BE2C (cell line): ENCODE measurements at regions not wholly inside any gene's neighbourhood (a gene's known extent, or its start where the extent isn't known, plus 50 kb on each side); places are given as distances from the start of the nearest gene placed in this dataset.

Source experiments
- DNase-seq: peaks from one replicate; pipeline ENCODE4 v3.0.0-alpha.2; 2020
- H3K27me3 ChIP-seq: fragments of 250-450 bp; sonication (Bioruptor Pico); 2 replicates; pipeline ENCODE4 v1.5.1; 2020; ENCODE audit warnings: mild to moderate bottlenecking
- H3K36me3 ChIP-seq: fragments of 250-450 bp; sonication (Bioruptor Pico); 2 replicates; pipeline ENCODE4 v1.5.1; 2020; ENCODE audit warnings: mild to moderate bottlenecking
- H3K4me1 ChIP-seq: fragments of 250-450 bp; sonication (Bioruptor Pico); 2 replicates; pipeline ENCODE4 v1.5.1; 2020
- H3K4me3 ChIP-seq: 2 replicates; pipeline ENCODE4 v1.5.1; 2011; ENCODE audit warnings: low read depth, low read length
- H3K9me3 ChIP-seq: fragments of 250-450 bp; sonication (Bioruptor Pico); 2 replicates; pipeline ENCODE4 v1.5.1; 2020
- TF ChIP-seq, protein P1 (sequence below): IDR thresholded peaks from 2 replicates; pipeline ENCODE4 v1.5.1; 2012; ENCODE audit warnings: mild to moderate bottlenecking, low read depth, low read length

DNA sequence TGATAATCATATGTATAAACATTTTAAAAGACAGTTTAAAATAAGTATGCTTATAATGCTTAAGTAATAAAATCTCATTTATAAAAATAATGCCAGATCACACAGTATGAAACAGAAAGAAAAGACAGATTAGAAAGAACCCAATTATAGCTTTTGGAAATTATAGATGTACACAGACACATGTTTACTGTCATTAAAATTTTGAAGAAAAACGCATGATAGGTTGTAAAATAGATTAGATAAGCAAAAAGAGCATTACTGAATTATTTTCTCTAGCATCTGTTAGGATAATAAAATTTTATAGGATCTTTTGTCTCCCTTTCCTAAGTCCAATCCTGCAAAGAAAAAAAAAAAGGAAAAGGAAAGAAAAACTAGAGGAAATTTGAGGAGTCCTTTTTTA lies 1107.3 kb upstream of the LRRN3 start:
- Histone ChIP-seq H3K9me3 (no peaks in the 10 kb centered on the region; the same call in 1 of the 2 replicates), H3K4me3 (no peak overlapping the region), H3K4me1 (no peaks in the 10 kb centered on the region; the same call in 1 of the 2 replicates), H3K36me3 (no peaks in the 10 kb centered on the region), H3K27me3 (no peaks in the 10 kb centered on the region)
- TF ChIP-seq, protein P1, sequence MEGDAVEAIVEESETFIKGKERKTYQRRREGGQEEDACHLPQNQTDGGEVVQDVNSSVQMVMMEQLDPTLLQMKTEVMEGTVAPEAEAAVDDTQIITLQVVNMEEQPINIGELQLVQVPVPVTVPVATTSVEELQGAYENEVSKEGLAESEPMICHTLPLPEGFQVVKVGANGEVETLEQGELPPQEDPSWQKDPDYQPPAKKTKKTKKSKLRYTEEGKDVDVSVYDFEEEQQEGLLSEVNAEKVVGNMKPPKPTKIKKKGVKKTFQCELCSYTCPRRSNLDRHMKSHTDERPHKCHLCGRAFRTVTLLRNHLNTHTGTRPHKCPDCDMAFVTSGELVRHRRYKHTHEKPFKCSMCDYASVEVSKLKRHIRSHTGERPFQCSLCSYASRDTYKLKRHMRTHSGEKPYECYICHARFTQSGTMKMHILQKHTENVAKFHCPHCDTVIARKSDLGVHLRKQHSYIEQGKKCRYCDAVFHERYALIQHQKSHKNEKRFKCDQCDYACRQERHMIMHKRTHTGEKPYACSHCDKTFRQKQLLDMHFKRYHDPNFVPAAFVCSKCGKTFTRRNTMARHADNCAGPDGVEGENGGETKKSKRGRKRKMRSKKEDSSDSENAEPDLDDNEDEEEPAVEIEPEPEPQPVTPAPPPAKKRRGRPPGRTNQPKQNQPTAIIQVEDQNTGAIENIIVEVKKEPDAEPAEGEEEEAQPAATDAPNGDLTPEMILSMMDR = no peak
- DNase-seq = no peak

DNA sequence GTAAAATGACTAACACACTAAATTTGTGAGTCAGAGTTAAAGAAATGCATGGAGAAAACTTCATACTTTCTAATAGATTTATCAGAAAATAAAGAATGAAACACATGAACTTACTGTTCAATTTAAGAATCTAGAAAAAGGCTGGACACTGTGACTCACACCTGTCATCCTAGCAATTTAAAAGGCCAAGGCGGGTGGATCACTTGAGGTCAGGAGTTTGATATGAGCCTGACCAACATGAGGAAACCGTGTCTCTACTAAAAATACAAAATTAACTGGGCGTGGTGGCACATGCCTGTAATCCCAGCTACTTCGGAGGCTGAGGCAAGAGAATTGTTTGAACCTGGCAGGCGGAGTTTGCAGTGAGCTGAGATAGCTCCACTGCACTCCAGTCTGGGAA lies 1106.2 kb upstream of the LRRN3 start:
- no peak for DNase-seq
- Histone ChIP-seq H3K9me3 (no peaks in the 10 kb centered on the region), H3K4me3 (no peak overlapping the region), H3K4me1 (no peaks in the 10 kb centered on the region; the same call in 1 of the 2 replicates), H3K27me3 (no peaks in the 10 kb centered on the region), H3K36me3 (no peaks in the 10 kb centered on the region)
- TF ChIP-seq, protein P1 = no peak

DNA sequence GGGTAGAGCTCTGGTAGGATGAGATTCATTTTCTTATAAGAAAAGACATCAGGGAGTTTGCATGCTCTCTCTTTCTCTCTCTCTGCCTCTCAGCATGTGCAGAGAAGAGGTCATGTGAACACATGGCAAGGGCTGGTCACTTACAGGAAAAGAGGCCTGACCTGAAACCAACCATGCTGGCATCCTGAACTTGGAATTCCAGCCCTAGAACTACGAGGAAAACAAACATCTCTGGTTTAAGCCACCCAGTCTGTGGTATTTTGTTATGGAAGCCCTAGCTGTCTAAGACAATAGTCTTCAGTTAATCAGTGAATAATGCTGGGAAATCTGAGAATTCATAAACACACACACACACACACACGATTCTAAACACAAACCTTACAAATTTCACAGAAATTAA lies 1104.2 kb upstream of the LRRN3 start:
- TF ChIP-seq, protein P1 = no peak
- Histone ChIP-seq H3K4me3 (no peak overlapping the region), H3K36me3 (no peaks in the 10 kb centered on the region), H3K4me1 (no peaks in the 10 kb centered on the region; the same call in 1 of the 2 replicates), H3K27me3 (no peaks in the 10 kb centered on the region), H3K9me3 (no peaks in the 10 kb centered on the region)
- DNase-seq = no peak

DNA sequence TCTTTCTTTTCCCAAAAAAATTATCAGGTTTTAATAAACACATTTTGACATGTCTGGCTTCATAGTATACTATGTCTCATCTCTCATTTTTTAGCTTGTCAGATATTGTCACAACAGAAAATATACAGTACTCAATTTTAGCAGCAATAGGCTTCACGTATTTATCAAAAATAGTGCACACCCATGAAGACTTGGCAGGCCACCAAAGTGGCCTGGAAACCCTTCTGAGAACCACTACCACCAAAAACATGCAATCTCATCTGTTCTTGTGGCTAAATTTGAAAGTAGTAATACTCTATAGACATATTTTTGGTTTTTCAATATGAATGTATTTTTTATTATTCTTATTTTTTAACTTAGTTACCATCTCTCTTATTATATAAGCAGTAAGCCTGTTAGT lies 1094.5 kb upstream of the LRRN3 start:
- Histone ChIP-seq H3K36me3 (no peaks in the 10 kb centered on the region), H3K9me3 (no peaks in the 10 kb centered on the region), H3K27me3 (no peaks in the 10 kb centered on the region), H3K4me3 (no peak overlapping the region), H3K4me1 (peaks cover 7% of the 10 kb centered on the region)
- DNase-seq = no peak
- TF ChIP-seq, protein P1 = no peak

DNA sequence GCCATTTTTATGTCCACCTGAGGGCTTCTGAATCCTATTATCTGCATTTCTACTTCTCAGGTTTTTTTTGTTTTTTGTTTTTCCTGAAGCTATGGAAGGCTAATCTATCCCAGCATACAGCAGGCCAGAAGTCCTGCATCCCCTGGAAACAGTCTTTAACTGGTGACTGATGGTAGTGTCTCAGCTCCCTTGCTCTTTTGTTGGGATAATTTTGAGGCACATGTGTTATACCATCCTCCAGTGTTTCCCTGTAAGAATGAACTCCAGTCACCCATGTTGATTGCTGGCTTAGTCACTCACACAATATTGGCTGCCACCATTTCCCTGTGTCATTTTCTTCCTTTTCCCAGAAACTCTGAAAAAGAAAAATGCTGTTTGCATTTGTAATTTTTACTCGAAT lies 1094.0 kb upstream of the LRRN3 start:
- H3K9me3 ChIP-seq = no peaks in the 10 kb centered on the region
- H3K4me1 ChIP-seq = peaks cover 12% of the 10 kb centered on the region
- DNase-seq = no peak
- no peaks in the 10 kb centered on the region for H3K36me3 ChIP-seq
- no peaks in the 10 kb centered on the region for H3K27me3 ChIP-seq
- TF ChIP-seq, protein P1 = no peak
- no peak overlapping the region for H3K4me3 ChIP-seq

DNA sequence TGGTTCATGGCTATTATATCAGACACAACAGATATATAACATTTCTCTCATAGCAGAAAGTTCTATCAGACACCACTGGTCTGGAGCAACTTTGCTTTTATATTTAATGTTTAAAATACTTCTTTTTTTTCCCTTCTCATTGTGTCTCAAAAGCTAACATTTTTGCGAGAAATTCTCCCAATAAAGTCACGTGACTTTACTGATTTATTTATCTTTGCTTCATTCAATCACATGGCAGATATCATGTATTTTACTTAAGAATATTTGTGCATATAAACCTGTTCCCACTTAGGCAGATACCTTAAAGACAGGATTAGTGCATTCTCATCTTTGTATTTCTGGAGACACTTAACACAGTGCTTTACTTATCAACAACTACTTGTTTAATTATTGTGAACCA lies 1093.1 kb upstream of the LRRN3 start:
- no peak for DNase-seq
- no peaks in the 10 kb centered on the region for H3K9me3 ChIP-seq
- no peaks in the 10 kb centered on the region for H3K27me3 ChIP-seq
- no peak overlapping the region for H3K4me3 ChIP-seq
- peaks cover 16% of the 10 kb centered on the region for H3K4me1 ChIP-seq
- no peaks in the 10 kb centered on the region for H3K36me3 ChIP-seq
- TF ChIP-seq, protein P1 = no peak
